Stimulated activated CD4-positive, alpha-beta T cell treated with anti-CD3 and anti-CD28 coated beads, TNF-alpha, amount 100 ng/mL, for 24 hours (primary cell): ENCODE measurements at regions not wholly inside any gene's neighbourhood (a gene's known extent, or its start where the extent isn't known, plus 50 kb on each side); places are given as distances from the start of the nearest gene placed in this dataset.
"Not testable (repeated sequence)": the region's sequence is repeated elsewhere in the genome, so short reads cannot be mapped to it uniquely, and the experiment has no call there.

Source experiments
- DNase-seq, 3 experiments: peaks; one replicate each; pipeline ENCODE4 v3.0.0-alpha.2; 2020; ENCODE audit warnings: low read depth in 3 of 3

DNA sequence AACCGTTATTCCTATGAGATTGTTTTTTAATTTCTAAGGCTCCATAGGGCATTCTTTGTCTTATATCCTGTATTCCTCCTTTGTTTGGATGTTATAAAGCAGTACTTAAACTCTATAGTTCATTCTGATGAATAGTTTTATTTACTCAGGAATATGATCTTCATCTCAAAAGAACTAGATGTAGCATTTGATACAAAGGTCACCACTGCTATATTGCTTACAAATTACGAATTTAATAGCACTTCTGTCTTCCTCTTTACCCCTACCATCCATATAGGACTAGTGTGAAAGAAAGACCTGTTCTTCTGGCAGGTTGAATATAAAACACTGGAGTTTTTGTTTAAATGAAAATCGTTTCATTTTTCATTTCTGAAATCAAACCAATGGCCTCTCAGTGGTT is 468.1 kb upstream of the CXADR start:
- no peak for DNase-seq

DNA sequence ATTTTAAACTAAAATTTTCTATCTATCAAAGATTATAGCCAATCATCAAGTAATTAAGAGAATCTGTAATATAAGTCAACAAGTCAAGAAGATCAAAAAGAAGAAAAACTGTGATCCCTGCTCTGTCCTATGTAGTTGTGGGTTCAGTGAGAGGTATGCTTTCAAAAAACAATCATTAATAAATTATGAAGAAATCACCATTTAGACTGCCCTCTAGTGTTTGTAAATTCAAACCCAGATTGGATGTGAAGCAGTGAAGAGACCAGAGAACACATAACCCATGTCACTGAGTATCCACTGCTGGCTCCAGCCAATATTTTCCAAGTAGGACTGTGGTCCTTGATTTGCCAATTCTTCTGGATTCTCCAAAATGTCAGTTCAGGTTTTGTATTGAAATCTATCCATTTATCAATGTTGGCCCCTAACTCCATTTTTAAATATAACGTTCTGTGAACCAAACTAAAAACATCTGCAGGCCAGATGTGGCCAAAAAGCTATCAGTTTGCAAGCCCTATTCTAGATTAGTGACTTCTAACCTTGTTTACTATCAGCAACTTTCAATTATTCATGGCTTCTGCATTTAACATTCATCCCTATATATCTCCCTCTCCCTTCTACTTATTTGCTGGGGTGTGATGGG is 467.5 kb upstream of the CXADR start:
- DNase-seq = no peak

DNA sequence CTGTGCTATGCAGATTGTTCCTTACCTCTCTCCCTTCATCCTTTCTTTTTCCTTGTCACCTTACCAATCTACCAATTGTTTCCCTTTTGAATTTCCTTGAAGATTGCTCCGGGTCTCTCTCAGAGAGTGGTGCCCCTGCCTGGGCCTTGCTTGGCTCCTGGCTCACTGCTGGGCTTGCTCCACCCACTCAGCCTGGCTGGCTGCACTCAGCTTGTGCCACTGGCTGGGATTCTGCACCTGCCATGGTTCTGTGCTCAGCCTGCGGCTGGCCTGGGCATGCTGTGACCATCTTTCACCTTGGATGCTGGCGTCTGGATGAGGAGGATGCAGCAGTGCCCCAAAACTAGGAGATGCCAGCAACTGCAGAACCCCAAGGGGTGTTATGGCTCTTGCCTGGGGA is 463.9 kb upstream of the CXADR start:
- DNase-seq = no peak

DNA sequence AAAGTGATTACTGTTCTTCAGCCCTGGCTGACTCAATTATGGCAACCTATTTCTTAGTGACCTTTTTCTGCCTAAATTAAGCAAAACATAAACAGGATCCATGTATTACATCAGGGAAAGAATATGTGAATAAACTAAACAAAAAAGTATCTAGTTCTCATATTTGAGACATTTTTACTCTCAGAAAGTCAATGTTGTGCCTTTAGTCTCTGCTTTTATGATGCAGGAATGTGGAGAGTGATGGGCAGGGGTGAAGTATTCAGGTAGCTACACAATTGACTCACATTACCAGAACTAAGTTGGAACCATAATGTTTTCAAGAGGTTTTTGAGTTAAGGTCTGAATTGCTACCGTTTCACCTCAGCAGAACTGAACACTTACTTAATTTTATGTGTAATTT is 462.7 kb upstream of the CXADR start:
- no peak for DNase-seq

DNA sequence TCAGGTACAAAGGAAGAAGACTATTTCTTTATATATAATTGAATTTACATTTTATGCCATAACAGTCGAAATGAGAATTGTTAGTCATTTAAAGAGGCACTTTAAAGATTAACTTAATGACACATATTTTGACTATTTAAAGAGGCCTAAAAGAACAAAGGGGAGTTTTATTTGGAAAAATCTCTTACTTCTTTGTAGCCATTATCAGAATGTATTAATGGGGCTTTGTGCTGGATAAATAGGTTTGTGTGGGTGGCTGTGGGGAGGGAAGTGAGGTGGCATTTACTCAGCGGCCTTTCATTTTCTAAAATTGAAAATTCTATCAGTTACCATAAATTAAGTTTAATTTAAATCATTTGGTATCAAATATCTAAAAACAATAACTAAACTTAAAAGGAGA is 462.2 kb upstream of the CXADR start:
- no peak for DNase-seq

DNA sequence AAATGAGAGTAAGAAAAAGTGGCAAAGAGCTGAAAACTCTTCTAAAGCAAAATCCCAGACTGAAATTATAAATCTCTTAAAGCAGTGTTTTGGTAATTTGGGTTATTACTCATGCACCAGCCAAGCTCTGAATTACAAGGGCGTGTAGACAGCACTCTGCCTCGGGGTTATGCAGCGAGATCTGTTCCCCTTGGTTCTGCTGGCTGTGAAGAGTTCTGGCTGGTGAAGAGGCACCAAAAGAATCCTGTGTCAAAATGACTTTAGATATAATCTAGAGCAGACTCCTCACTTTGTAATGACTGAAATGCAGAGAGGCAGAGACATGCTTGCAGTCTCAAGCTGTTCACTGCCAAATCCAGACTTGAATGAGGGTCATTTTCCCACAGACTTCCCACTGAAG is 461.8 kb upstream of the CXADR start:
- no peak for DNase-seq

DNA sequence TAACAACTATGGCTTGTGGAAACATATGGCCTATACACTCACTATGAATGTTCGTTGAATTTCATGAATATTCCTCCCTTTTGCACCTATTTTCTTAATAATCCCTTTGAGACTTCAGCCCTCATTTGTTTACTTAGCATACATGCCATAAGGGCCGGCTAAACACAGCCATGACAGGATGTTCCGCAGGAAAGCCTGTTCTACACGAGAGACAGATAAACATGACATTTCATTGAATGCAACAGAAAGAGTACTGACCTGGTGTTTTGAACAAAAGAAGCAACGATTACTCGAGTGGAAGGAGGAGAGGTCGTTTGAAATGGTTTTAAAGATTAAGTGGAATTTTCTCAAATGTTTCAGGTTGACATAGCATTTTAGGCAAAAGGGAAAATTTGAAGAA is 459.5 kb upstream of the CXADR start:
- no peak for DNase-seq

DNA sequence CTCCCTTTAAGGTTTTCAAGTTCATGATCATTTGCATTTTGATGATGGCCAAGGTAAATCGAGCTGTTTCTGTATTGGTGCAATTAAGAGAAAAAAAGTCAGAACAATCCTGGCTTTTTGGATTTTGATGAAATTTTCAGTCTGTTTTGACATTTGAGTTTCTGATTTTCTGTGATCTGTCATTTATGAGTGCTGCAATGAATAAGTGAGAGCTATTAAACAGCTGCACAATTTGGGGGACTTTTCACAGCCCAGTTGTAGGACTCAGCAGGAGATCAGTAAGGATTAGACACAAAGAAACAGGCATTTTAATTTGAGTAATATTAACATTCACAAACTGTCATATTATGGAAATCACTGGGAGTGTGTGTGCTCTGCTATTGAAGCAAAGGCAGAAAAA is 452.9 kb upstream of the CXADR start:
- DNase-seq = no peak

DNA sequence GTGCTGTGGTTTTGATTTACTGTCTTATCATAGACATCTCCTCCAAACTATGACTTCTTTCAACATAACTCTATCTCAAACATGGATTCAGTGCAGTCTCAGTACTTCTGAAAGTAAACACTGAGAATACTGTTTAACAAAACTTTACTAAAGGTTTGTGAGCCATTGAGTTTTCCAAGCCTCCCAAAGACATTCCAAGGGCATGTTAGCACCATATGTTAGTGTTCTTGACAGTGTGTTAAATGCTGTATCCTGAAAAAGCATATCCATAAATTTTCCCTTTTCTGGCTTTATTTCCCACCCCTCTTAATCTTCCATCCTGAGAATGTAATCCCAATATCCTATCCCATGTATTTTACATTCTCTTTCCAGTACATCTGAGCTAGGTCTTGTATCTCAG is 446.8 kb upstream of the CXADR start:
- DNase-seq = no peak

DNA sequence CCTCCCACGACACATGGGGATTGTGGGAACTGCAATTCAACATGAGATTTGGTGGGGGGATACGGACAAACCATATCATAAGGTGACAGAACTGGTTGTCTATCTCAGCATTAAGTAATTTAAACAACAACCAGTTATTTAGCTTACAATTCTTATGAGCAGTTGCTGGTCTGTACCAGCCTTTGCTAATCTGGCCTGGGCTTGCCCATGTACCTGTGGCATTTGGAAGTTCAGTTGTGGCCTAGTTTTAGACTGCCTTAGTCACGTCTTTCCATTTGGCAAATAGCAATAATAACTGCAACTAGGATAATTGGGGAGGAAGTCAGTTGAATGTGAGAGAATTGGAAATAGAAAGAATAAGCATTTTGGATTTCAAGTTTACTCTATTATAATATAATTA is 441.8 kb upstream of the CXADR start:
- DNase-seq = no peak

DNA sequence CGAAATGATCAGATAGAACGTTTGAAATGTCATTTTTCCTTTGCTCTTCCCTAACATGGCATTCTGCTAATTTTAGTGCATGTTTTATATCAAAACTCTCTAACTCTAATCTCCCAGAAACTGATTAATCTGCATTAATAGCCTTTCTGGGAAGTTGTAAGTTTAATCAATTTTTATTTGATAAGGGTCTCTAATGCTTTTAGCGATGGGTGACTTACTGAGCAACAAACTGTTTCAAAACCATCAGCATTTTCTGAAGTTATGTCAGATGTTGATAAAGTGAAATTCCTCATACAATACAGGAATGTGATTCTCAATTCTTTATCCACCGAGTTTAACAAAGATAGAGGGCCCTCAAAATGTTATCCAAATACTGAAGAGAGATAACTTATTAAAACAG is 431.6 kb upstream of the CXADR start:
- DNase-seq = no peak

DNA sequence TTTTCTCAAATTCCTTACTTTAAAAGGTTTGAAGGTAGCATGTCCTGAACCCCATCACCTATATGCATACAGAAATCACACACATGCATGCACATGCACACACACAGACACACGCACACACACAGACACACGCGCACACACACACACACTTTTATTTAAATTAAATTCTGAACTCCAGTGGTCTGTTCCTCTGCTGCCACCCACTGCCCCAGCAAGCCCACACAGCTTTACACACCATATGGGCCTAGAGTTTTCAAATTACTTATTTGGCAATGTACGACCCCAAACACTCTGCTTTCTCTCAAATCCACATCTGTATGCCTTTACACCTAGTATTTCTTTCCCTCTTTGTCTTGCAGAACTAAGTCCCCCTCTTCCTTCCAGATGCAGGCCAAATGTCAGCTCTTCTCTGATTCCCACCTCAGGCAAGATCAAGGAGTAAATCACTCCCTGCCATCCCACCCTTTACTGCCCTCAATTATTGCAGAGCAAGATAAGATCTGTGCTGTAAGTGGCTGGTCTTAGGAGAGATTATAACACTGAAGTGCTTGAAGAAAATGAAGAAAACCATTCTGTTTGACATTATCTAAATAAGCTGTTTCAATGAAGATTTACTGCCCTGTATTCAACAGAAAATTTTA is 429.9 kb upstream of the CXADR start:
- no peak for DNase-seq

DNA sequence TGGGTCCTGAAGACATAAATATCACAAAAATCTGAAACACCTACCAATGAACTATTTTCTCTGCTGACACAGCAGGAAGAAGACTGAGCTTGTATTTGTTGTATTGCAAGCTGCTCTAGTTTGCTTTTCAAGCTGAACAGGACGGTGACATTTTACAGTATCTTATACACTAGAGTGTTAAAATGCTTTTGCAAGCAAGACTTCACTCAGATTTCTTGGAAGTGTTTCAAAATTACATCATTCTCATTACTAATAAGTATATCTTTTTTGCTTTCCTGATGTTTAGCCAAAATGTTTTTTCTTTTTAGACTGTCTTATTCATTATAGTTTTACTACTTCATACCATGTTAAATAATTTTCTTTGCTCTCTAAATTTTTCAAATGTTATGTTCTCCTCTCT is 427.1 kb upstream of the CXADR start:
- DNase-seq = no peak

DNA sequence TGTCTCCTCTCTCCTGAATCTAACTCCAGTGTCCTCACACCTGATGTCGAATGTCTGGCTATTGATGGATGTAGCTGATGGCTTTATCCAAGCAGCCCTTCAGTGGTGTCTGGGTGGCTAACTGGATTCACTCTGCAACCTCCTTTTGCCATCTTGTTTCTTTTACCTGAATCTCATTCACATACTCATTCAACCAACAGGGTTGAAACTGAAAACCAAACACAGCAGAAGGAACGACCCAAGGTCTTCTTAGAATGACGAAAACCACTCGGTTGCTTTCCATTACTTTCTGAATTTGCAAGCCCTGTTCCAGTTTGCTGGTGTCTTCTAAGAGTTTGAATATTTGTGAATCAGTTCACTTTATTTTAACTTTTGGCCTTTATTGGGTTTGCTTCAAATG is 424.3 kb upstream of the CXADR start:
- no peak for DNase-seq

DNA sequence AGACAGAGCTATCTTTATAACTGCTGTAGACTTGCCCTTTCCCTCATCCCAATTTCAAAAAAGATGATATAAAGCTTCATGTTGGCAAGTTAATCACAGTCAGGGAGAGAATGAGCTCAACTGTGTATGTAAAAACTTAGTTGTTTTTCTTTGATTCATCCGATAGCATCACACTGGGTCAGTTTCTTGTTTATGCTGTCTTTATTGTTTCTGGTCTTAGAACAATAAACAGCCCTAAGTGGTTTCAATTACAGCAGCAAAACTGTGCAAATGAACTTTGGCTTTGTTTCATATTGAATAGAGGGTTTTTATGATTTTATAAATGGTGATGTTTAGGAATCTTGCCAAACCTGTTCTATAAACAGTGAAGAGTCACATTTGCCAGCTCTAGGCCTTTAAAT is 423.8 kb upstream of the CXADR start:
- DNase-seq = no peak

DNA sequence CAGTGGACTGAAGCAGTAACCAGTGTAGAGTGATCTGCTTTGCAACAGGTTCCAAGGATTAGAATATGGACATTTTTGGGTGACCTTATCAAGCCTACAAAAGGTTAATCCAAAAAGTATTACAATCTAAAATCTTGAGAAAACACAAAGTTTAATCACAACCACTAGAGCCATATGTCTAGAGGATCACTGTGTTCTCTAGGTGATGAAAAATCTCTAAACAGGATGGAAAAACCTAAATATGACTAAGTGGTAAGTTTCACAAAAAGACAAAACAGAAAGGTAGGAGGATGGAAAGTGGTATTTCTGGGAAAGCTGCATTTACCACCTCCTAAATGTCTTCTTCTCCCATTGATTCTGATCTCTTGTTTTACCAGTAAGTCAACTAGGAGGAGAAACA is 411.1 kb upstream of the CXADR start:
- DNase-seq = no peak

DNA sequence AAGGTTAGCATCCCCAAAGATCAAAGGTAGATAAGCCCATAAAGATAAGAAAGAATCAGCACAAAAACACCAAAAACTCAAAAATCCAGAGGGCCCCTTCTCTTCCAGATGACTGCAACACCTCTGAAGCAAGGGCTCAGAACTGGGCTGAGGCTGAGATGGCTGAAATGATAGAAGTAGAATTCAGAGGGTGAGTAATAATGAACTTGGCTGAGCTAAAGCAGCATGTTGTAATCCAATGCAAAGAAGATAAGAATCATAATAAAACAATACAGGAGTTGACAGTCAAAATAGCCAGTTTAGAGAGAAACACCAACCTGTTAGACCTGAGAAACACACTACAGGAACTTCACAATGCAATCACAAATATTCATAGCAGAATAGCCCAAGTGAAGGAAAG is 406.9 kb upstream of the CXADR start:
- no peak for DNase-seq

DNA sequence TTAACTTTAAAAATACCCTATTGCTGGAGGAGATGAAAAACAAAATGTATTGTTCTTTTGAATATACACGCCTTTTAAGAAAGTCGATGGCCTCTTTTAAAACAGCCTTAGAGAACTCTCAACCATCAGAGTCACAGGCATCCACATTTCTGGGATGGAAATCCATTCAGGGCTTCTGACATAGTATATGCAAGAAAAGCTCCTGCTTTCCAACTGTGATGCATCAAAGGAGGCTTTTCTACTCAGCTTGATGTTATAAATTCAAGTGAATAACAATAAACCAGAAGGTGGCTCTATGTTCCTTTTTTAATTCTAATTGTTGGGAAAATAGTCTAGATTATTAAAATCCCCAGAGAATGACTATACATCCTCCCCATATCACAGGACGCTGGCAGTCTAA is 398.8 kb upstream of the CXADR start:
- no peak for DNase-seq

DNA sequence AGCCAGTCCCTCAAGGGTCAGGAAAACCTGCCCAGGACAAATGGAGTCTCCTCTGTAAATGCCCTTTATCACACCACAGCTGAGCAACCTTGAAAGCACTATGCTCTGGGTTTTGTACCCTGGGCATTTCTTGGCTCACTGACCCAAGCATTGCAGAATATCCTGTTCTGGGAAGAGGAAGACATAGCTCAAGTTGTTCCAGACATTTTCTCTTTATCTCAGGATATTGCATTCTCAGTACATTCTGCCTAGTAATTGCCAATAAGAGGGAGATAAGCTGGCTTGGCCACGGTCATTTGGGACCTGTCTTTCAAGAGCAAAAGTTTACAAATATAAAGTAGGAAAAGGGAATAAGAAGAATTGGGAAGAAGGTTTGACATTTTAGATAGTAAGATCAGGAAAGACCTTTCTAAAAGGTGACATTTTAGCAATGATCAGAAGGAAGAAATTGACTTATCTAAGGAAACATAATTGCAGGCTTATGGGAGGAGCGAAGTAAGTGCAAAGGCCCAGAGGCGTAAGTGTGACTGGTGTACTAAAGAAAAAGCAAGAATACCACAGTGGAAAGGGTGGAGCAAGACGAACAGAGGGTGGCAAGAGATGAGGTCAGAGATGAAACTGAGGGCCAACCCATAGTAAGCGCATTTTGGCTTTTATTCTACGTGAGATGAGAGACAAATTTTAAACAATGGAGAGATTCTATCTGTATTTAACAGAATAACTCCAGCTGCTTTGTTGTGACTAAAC is 394.0 kb upstream of the CXADR start:
- DNase-seq = no peak

DNA sequence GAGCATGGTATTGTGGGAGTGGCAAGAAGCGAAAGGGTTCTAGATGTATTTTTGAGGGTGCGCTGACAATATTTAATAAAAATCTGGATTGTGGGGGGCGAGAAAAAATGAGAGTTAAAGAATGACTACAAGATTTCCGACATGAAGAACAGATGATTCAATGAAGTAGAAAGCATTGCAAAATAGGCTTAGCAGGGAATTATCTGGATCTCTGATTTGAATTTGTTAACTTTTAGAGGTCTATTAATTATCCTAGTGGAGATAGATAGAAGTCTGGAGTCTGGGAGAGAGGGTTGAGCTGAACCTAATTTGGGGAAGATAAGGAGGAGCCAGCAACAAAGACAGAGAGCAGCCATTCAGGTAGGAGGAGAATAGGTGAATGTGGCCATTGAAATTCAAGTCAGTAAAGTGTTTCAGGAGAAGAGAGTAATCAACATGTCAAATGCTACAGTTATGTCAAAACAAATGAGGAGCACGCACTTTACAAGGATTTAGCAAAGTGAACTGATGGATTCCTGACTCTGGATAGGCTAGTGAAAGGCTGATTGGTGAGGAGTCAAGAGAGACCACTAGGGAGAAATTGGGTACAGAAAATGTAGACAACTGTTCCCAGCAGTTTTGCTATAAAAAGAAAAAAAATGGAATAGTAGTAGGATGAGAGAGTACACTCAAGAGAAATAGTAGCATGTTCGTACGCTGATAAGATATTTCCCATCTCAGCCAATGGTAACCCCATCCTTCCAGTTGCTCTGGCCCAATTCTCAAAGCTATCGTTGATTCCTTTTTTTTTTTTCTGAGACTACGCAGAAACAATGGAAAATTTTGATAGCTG is 393.2 kb upstream of the CXADR start:
- no peak for DNase-seq

DNA sequence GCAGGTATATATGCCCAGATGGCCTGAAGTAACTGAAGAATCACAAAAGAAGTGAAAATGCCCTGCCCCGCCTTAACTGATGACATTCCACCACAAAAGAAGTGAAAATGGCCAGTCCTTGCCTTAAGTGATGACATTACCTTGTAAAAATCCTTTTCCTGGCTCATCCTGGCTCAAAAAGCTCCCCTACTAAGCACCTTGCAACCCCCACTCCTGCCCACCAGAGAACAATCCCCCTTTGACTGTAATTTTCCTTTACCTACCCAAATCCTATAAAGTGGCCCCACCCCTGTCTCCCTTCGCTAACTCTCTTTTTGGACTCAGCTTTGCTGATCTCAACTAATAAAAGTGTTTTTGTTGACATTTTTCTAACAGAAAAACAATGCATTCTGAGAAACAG is 385.4 kb upstream of the CXADR start:
- DNase-seq = not testable (repeated sequence)

DNA sequence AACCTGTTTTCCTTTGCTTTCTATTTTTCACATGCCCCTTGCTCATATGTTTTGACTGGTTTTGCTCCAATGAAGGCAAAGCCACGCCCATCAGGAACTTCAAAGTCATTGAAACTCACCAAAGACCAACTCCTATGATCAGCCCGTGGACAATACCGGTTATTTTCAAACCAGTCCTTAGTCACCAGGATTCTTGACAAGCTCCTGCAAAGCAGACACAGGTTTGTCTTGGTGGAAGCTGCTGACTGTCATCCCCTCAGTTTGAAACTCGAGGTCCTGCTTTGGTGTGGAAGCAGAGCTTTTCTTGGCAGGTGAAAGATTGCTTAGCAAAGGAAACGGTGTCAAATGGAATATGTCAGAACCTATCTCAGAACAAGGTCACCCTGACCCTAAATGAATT is 384.7 kb upstream of the CXADR start:
- no peak for DNase-seq

DNA sequence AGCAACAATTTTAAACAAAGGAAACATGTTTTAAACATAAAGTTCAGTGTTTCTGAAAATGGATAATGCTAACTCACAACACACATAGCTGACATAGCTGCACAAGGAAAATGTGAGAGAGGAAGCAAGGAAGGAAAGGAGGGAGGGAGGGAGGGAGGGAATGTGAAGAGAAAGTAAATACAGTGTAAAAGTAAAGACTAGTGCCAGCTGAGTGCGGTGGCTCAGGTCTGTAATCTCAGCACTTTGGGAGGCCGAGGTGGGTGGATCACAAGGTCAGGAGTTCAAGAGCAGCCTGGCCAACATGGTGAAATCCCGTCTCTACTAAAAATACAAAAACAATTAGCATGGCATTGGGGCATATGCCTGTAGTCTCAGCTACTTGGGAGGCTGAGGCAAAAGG is 373.7 kb upstream of the CXADR start:
- not testable (repeated sequence) for DNase-seq
